D721Med (cell line): ENCODE measurements at regions not wholly inside any gene's neighbourhood (a gene's known extent, or its start where the extent isn't known, plus 50 kb on each side); places are given as distances from the start of the nearest gene placed in this dataset.

Experiments used
- DNase-seq: peaks from one replicate; pipeline ENCODE4 v3.0.0; 2011; ENCODE audit warnings: low spot score; ENCODE audit not compliant: insufficient read length
- FAIRE-seq: peaks from 2 replicates; lab custom pipeline; 2011; peaks lifted over from hg19 to GRCh38; lab: Jason Lieb, UNC
- CTCF ChIP-seq: IDR thresholded peaks from 2 replicates; pipeline ENCODE4 v1.5.1; 2012; ENCODE audit warnings: mild to moderate bottlenecking, control low read depth; ENCODE audit not compliant: insufficient read depth; ENCODE audit errors: missing control alignments

GRCh38 chr3:62926494-62926893 is 51.3 kb upstream of the CADPS start:
- no peak for DNase-seq
- no peak for FAIRE-seq
- no peak for TF ChIP-seq CTCF

- DNase-seq (no peak), FAIRE-seq (no peak)
- TF ChIP-seq CTCF: no peak
These were observed 53.0 kb upstream of the CADPS start for GRCh38 chr3:62928256-62928655.

- DNase-seq: no peak
- no peak for TF ChIP-seq CTCF
- FAIRE-seq: no peak
These were observed 54.6 kb upstream of the CADPS start for GRCh38 chr3:62929771-62930170.

- no peak for FAIRE-seq
- no peak for TF ChIP-seq CTCF
- DNase-seq: no peak
These were observed 60.6 kb upstream of the CADPS start for GRCh38 chr3:62935793-62936192.

GRCh38 chr3:62936626-62937254 is 61.5 kb upstream of the CADPS start:
- no peak for TF ChIP-seq CTCF
- DNase-seq: no peak
- FAIRE-seq: no peak

GRCh38 chr3:62938583-62938982 is 63.4 kb upstream of the CADPS start:
- DNase-seq: no peak
- FAIRE-seq: no peak
- no peak for TF ChIP-seq CTCF

- TF ChIP-seq CTCF: no peak
- no peak for FAIRE-seq
- DNase-seq: no peak
These were observed 64.5 kb upstream of the CADPS start for GRCh38 chr3:62939707-62940106.
